CD4-positive, alpha-beta T cell treated with Interleukin-15 for 1 hour (primary cell): ENCODE measurements at regions not wholly inside any gene's neighbourhood (a gene's known extent, or its start where the extent isn't known, plus 50 kb on each side); places are given as distances from the start of the nearest gene placed in this dataset.
"Not testable (repeated sequence)": the region's sequence is repeated elsewhere in the genome, so short reads cannot be mapped to it uniquely, and the experiment has no call there.

Source experiments
- DNase-seq: peaks from one replicate; pipeline ENCODE4 v3.0.0-alpha.2; 2020

DNA sequence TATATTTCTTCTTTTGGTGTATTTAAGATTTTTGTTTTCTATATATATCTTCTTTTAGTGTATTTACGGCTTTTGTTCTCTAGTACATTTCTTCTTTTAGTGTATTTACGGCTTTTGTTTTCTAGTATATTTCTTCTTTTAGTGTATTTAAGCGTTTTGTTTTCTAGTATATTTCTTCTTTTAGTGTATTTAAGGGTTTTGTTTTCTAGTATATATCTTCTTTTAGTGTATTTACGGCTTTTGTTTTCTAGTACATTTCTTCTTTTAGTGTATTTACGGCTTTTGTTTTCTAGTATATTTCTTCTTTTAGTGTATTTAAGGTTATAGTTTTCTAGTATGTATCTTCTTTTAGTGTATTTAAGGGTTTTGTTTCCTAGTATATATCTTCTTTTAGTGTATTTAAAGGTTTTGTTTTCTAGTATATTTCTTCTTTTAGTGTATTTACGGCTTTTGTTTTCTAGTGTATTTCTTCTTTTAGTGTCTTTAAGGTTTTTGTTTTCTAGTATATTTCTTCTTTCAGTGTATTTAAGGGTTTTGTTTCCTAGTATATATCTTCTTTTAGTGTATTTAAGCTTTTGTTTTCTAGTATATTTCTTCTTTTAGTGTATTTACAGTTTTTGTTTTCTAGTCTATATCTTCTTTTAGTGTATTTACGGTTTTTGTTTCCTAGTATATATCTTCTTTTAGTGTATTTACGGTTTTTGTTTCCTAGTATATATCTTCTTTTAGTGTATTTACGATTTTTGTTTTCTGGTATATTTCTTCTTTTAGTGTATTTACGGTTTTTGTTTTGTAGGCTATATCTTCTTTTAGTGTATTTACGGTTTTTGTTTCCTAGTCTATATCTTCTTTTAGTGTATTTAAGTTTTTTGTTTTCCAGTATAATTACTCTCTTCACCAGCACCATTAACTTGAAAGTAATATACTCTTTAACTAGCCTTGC lies 249.4 kb downstream of the SHOX start:
- not testable (repeated sequence) for DNase-seq

DNA sequence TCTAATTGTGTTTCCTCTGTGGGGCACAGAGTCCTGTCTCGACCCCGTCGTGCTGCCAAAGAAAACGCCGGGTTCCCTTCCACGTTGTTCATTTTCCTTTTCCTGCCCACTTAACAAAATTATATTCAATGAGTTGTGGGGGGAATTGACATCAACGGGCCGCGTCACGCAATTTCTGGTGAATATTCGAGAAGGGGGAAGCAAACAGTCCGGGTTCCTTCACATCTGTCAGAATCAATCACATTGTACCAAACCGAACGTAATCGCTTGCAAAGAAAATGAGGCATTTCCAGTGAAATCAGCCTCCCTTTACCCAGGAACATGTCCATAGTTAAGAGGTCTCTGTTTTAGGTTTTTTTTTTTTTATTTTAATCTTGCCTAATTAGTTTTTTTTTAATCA lies 243.5 kb downstream of the SHOX start:
- no peak for DNase-seq

DNA sequence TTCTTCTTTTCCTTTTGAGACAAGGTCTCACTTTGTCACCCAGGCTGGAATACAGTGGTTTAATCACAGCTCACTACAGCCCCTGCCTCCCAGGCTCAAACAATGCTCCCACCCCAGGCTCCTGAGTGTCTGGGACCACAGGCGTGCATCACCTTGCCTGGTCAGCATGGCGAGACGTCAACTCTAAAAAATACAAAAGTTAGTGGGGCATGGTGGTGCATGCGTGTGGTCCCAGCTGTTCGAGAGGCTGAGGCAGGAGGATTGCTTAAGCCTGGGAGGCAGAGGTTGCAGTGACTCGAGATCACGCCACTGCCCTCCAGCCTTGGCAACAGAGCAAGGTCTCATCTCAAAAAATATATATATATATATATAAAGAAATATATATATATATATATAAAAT lies 242.4 kb downstream of the SHOX start:
- no peak for DNase-seq

GRCh38 chrX:872090-872489 lies 241.5 kb downstream of the SHOX start:
- DNase-seq: no peak

DNA sequence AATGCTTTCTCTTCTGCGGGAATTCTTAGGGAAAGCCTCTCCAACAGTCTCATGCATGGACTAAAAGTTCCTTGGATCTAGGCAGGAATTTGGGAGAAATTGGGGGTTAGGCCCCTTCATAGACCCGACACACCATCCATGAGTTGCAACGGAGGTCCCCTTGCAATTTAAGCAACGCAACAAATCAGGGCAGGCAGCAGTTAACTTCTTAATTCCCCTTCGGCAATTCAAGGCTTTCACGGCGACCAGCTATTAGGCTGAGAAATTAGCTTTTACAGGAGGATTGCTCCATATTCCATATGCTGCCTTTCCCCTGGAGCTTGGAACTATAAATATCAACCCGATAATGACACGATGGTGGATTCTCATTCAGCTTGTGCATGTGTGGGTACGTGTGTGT lies 241.0 kb downstream of the SHOX start:
- no peak for DNase-seq

DNA sequence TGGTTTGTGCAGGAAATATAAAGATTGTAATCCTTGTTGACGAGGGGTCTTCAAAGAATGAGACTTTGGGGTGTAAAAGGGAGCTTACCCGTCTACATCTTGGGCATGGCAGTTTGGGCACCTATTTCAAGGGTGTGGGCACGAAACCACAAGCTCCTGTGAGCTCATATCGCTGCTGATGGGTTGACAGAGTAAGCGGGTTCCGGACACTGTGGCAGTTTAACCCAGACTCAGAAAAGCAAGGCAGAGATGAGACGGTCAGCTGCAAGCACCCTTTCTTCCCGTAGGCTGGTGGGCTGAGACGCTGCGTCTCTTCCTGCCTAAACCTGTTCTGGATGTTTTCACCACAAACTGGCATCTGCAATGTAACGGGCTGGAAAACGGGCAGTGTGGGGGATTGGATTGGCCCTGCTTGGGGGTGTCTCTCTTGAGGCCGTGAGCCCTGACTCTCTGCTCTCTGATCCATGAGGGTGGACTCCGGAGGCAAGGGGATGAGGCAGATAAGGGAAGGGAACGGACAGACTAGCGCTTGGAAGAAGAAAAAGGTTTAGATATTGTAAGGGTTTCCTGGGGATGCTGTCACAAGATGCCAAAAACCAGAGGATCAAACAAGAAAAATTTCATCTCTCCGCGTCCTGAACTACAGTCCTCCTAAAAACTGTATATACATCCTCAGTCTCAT lies 237.5 kb downstream of the SHOX start:
- DNase-seq: no peak

DNA sequence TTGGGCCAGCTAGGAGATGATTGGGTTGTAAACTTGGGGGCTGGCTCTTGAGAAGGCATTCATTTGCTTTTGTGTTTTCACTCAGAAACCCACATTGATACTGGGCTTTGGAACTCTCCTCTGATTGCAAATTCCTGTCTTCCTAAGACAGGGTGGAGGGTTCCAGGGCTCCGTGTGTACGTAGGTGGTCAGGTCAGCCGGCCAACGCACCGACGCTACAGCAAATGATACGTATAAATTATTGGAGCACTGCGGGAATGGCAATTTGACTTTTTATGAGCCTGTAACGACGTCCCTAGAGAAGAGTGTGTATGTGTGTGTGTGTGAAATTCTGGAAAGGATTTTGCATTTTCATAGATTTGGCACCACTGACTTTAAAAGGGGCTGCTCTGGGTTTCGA lies 236.9 kb downstream of the SHOX start:
- no peak for DNase-seq

DNA sequence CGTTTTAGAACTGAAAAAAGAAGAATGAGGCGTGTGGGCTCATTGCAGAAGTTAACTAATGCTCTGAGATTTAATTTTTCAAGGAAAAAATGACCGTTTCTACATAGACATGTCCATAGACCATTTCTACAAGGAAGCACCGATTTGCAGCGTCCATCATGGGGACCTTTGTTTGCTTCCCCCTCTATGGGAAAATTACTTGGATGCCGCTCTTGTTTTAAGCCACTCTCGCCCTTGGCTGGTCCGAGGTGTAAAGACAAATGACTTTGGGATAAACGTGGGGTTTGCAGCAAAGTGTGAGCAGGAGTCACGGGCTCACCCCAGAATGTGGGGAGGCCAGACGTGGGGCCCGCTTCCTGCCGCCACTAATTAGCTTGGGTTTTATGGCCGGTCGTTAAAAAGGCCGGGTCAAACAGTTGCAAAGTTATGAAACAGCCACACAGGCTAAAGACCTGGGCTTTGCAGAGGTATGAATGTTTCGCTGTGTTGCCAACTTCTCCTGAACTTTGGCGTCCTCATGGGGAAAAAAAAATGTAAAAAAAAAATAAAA lies 235.9 kb downstream of the SHOX start:
- no peak for DNase-seq

GRCh38 chrX:865422-865821 lies 234.8 kb downstream of the SHOX start:
- DNase-seq: no peak

DNA sequence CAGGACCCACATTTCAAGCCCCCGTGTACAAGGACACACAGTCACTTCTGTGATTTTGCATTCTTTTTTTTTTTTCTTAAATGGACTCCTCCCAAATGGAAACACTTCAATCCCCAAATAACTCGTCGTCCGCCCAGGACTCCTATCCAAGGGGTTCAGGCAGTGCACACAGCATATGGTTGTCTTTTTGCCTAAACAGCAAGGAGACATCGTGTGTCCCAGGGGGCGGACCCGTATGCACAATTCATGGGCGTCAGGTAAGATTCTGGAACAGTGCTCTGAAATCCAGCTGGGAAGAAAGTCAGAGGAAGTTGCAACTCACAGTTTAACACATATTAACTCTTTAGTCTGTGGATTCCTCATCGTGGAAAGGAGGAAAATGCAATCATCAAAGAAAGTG lies 231.3 kb downstream of the SHOX start:
- DNase-seq: no peak

GRCh38 chrX:861340-861890 lies 230.8 kb downstream of the SHOX start:
- DNase-seq: no peak

DNA sequence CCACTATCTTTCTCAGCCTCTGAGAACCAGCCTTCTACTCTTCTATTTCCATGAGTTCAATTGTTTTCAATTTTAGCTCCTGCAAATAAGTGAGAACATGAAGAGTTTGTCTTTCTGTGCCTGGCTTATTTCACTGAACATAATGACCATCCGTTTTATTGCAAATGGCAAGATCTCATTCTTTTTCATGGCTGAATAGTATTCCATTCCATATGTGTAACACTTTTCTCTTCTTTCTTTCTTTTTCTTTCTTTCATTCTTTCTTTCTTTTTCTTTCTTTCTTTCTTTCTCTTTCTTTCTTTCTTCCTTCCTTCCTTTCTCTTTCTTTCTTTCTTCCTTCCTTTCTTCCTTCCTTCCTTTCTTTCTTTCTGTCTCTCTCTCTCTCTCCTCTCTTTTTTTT lies 228.7 kb downstream of the SHOX start:
- DNase-seq: no peak

DNA sequence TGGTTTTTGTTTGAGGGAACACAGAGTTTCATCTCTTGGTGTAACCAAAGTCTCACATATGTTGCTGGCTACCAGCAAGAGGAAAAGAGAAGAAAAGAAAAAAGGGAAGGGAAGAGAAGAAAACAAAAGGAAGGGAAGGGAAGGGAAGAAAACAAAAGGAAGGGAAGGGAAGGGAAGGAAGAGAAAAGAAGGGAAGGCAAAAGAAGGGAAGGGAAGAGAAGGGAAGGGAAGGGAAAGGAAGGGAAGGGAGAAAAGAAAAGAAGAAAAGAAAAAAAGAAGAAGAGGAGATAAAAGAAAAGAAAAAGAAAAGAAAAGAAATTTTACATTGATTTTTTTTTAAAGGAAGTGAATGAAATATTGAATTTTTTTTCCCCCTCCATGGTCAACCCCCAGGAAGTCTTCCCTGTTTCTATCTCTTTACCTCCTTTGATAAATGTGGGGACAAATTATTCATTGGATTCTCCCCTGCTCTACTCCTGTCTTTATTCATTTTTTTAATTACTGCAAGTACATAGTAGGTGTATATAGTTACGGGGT lies 228.0 kb downstream of the SHOX start:
- DNase-seq: no peak

DNA sequence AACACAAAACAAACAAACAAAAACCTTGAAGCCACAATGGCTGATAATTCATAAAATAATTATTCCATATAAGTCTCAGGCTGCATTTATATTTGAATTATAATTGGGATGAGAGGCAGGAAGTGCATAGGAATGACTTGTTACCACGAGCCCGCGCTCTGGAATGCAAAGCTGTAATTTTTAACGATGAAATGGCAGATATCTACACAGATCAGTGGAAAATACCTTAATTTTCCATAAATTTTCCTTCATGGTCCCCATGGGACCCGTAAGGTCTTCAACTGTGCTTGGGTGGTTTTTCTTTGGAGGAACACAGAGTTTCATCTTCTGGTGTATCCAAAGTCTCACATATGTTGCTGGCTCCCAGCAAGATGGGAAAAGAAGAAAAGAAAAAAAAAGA lies 226.8 kb downstream of the SHOX start:
- DNase-seq: no peak

- no peak for DNase-seq
Measured at GRCh38 chrX:856566-857290, 226.1 kb downstream of the SHOX start.

GRCh38 chrX:853304-853703 lies 222.7 kb downstream of the SHOX start:
- no peak for DNase-seq

- no peak for DNase-seq
Measured at GRCh38 chrX:850471-850916, 219.9 kb downstream of the SHOX start.

GRCh38 chrX:848386-848785 lies 217.8 kb downstream of the SHOX start:
- no peak for DNase-seq

GRCh38 chrX:843306-843705 lies 212.7 kb downstream of the SHOX start:
- no peak for DNase-seq

DNA sequence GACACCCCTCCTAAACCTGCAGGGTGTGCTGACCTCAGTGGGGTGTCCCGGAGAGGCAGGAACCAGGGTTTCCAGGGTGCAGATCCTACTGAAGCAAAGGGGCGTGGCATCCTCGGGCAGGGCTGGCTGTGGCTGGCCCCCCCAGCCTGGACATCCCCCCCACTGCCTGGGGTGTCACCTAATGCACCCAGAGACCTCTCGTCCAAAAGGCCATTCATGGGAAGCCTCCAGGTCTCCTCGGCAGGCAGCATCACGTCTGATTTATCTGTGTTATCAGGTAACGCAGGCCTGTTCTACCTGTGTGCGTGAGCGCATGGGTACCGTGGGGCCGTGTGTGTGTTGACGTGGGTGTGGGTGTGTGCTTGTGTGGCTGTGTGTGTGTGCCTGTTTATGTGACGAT lies 210.0 kb downstream of the SHOX start:
- DNase-seq: no peak

GRCh38 chrX:838666-839065 lies 208.1 kb downstream of the SHOX start:
- not testable (repeated sequence) for DNase-seq

DNA sequence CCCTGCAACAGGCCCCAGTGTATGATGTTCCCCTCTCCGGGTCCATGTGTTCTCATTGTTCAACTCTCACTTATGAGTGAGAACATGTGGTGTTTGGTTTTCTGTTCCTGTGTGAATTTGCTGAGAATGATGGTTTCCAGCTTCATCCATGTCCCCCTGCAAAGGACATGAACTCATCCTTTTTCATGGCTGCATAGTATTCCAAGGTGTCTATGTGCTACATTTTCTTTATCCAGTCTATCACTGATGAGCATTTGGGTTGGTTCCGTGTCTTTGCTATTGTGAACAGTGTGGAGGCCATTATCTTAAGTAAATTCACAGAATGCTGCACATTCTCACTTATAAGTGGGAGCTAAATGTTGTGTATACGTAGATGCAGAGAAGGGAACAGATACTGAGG lies 205.3 kb downstream of the SHOX start:
- DNase-seq: not testable (repeated sequence)

DNA sequence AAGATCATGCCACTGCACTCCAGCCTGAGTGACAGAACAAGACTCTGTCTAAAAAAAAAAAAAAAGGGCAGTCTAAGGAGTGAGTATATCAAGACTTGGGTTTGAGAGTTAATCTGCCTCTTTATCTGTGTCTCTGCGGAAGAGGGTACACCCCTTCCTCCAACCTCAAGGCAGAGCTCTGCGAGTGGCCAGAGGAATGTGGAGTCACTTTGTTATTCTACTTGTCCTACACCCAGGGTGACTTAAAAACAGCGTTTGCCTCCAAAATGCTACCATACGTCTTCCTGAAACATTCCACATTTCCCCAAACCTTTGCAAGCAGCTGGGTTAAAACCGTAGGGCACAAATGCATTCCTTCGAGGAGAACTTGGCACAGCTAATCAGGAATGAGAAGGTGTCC lies 199.9 kb downstream of the SHOX start:
- DNase-seq: no peak
